Endothelial cell of hepatic sinusoid (primary cell): ENCODE measurements at regions not wholly inside any gene's neighbourhood (a gene's known extent, or its start where the extent isn't known, plus 50 kb on each side); places are given as distances from the start of the nearest gene placed in this dataset.
"Not testable (repeated sequence)": the region's sequence is repeated elsewhere in the genome, so short reads cannot be mapped to it uniquely, and the experiment has no call there.

Source experiments
- in situ Hi-C: cut with HindIII; loops from 2 replicates; pipeline ENCODE4 v1.10.0; 2017; ENCODE audit warnings: low sequenced_read_pairs

- in situ Hi-C loops, result no loop called here
Observed at GRCh38 chr4:130851107-130851506, 1755.2 kb downstream of the C4orf33 start.

GRCh38 chr4:130851932-130852331, 1756.0 kb downstream of the C4orf33 start:
- in situ Hi-C loops, result no loop called here

GRCh38 chr4:130855533-130855932, 1759.6 kb downstream of the C4orf33 start:
- in situ Hi-C loops, result no loop called here

- in situ Hi-C loops, result no loop called here
Observed at GRCh38 chr4:130859991-130860390, 1764.0 kb downstream of the C4orf33 start.

- in situ Hi-C loops, result no loop called here
Observed at GRCh38 chr4:130896920-130897319, 1801.0 kb downstream of the C4orf33 start.

GRCh38 chr4:130901321-130901720, 1805.4 kb downstream of the C4orf33 start:
- in situ Hi-C loops, result no loop called here

GRCh38 chr4:130922955-130923354, 1827.0 kb downstream of the C4orf33 start:
- in situ Hi-C loops, result no loop called here

GRCh38 chr4:130955520-130955919, 1859.6 kb downstream of the C4orf33 start:
- in situ Hi-C loops, result no loop called here

- in situ Hi-C loops, result no loop called here
Observed at GRCh38 chr4:130985371-130985770, 1889.4 kb downstream of the C4orf33 start.

- in situ Hi-C loops, result no loop called here
Observed at GRCh38 chr4:130995988-130996387, 1900.0 kb downstream of the C4orf33 start.

GRCh38 chr4:131001371-131001770, 1905.4 kb downstream of the C4orf33 start:
- in situ Hi-C loops, result no loop called here

GRCh38 chr4:131002132-131002531, 1906.2 kb downstream of the C4orf33 start:
- in situ Hi-C loops, result no loop called here

GRCh38 chr4:131006388-131006787, 1910.4 kb downstream of the C4orf33 start:
- in situ Hi-C loops, result no loop called here

- in situ Hi-C loops, result not testable (repeated sequence)
Observed at GRCh38 chr4:131011961-131012360, 1916.0 kb downstream of the C4orf33 start.

GRCh38 chr4:131013226-131013625, 1917.3 kb downstream of the C4orf33 start:
- in situ Hi-C loops, result no loop called here

- in situ Hi-C loops, result no loop called here
Observed at GRCh38 chr4:131026771-131027170, 1930.8 kb downstream of the C4orf33 start.

- in situ Hi-C loops, result no loop called here
Observed at GRCh38 chr4:131044368-131044767, 1948.4 kb downstream of the C4orf33 start.

GRCh38 chr4:131046821-131047220, 1950.9 kb downstream of the C4orf33 start:
- in situ Hi-C loops, result no loop called here

- in situ Hi-C loops, result no loop called here
Observed at GRCh38 chr4:131052646-131053045, 1956.7 kb downstream of the C4orf33 start.

GRCh38 chr4:131054489-131055019, 1958.6 kb downstream of the C4orf33 start:
- in situ Hi-C loops, result no loop called here

GRCh38 chr4:131061734-131062133, 1965.8 kb downstream of the C4orf33 start:
- in situ Hi-C loops, result no loop called here

- in situ Hi-C loops, result no loop called here
Observed at GRCh38 chr4:131063878-131064277, 1967.9 kb downstream of the C4orf33 start.

GRCh38 chr4:131081069-131081468, 1985.1 kb downstream of the C4orf33 start:
- in situ Hi-C loops, result no loop called here
